H54 (cell line): ENCODE measurements at regions not wholly inside any gene's neighbourhood (a gene's known extent, or its start where the extent isn't known, plus 50 kb on each side); places are given as distances from the start of the nearest gene placed in this dataset.
"Not testable (repeated sequence)": the region's sequence is repeated elsewhere in the genome, so short reads cannot be mapped to it uniquely, and the experiment has no call there.

ENCODE experiments used
- DNase-seq: peaks from one replicate; pipeline ENCODE4 v3.0.0; 2011; ENCODE audit warnings: low spot score, mixed read lengths; ENCODE audit not compliant: insufficient read length
- FAIRE-seq: peaks from 3 replicates; lab custom pipeline; 2011; peaks lifted over from hg19 to GRCh38; lab: Jason Lieb, UNC
- POLR2A ChIP-seq: IDR thresholded peaks from 2 replicates; pipeline ENCODE4 v1.6.1; 2011; ENCODE audit warnings: low read depth, mild to moderate bottlenecking, low read length

GRCh38 chr6:155854787-155855186, 399.1 kb upstream of the NOX3 start:
- FAIRE-seq (no peak), DNase-seq (no peak)
- TF ChIP-seq POLR2A, result no peak

- no peak for FAIRE-seq
- no peak for DNase-seq
- TF ChIP-seq POLR2A, result no peak
Observed at GRCh38 chr6:155853011-155853410, 397.4 kb upstream of the NOX3 start.

- DNase-seq (peak; percentile 11), FAIRE-seq (peak; percentile 86)
- TF ChIP-seq POLR2A, result no peak
Observed at GRCh38 chr6:155850408-155850841, 394.8 kb upstream of the NOX3 start.

DNA sequence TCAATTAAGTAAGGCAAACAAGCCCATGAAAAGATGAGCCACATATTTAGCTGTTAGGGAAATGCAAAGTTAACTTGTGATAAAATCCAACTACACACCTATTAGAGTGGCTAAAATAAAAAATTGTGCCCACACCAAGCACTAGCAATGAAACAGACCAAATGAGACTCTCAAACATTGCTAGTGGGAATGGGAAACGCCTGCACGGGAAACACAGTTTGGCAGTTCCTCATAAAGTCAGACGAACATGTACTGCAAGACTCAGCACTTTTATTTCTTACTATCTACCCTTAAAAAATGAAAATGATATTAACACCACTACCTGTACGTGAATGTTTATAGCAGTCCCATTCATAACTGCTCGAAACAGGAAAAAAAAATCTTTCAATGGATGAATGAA, 392.1 kb upstream of the NOX3 start:
- no peak for FAIRE-seq
- no peak for DNase-seq
- no peak for TF ChIP-seq POLR2A

- DNase-seq, result no peak
- no peak for TF ChIP-seq POLR2A
Observed at GRCh38 chr6:155837474-155837873, 381.8 kb upstream of the NOX3 start.

GRCh38 chr6:155832596-155832995, 377.0 kb upstream of the NOX3 start:
- DNase-seq (no peak), FAIRE-seq (no peak)

More at GRCh38 chr6:155837474-155837873, 381.8 kb upstream of the NOX3 start:
- FAIRE-seq, result no peak

GRCh38 chr6:155830531-155830930, 374.9 kb upstream of the NOX3 start:
- no peak for DNase-seq
- no peak for FAIRE-seq
- TF ChIP-seq POLR2A, result no peak

More at GRCh38 chr6:155832596-155832995, 377.0 kb upstream of the NOX3 start:
- no peak for TF ChIP-seq POLR2A

DNA sequence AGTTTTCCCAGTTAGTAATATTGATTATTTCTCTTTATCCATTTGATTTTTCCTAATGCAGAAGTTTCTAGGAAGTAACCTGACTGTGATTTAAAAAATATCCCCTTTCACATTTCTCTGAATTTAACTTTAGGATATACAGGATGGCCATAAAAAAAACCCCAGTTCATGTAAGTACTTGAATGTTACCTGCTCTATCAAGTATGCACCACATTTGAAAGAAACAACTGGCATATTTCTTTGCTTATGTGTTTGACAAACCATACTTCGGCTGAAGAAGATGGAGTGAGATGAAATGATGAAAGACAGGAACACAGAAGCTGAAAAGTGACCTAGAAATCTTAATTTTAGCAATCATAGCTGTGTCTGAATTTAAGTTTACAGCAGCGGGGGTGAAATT, 374.0 kb upstream of the NOX3 start:
- DNase-seq (no peak), FAIRE-seq (no peak)
- no peak for TF ChIP-seq POLR2A

DNA sequence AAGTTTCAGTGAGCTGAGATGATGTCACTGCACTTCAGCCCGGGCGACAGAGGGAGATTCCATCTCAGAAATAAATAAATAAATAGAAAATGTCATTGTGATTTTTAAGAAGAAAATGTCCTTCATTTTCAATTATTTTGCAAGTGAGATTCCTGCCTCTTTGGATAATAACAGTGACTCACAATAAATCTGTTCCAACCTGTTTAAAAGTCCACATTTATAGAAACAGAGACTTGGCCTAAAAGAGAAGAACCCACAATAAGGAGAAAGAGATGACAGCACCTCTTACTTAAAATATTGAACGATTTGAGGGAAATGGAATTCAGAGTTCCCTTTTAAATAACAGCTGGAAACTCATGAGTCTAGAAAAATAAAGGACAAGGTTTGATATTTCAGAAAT, 373.4 kb upstream of the NOX3 start:
- no peak for DNase-seq
- no peak for TF ChIP-seq POLR2A
- FAIRE-seq, result no peak

DNA sequence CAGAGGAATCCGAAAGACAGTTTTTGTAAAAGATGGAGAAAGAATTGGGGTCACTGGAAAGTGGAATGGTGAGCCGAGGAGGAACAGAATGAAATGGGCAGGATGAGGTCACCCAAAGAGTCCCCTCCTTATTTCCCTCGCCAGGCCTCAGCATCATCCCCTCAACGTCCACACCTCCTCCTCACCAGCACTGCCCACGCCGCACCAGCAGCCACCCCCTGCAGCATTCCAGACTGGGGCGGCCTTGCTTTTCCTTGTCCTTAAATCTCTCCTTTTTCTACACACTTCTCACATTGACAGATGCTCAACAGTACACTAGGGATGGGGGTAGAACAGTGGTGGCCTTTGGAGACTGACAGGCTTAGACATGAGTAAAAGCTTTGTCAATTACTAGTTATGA, 363.1 kb upstream of the NOX3 start:
- FAIRE-seq, result no peak
- TF ChIP-seq POLR2A, result no peak
- DNase-seq, result no peak

GRCh38 chr6:155813548-155813947, 357.9 kb upstream of the NOX3 start:
- DNase-seq, result no peak
- FAIRE-seq, result no peak
- TF ChIP-seq POLR2A, result no peak

GRCh38 chr6:155807243-155807642, 351.6 kb upstream of the NOX3 start:
- FAIRE-seq (no peak), DNase-seq (no peak)
- no peak for TF ChIP-seq POLR2A

DNA sequence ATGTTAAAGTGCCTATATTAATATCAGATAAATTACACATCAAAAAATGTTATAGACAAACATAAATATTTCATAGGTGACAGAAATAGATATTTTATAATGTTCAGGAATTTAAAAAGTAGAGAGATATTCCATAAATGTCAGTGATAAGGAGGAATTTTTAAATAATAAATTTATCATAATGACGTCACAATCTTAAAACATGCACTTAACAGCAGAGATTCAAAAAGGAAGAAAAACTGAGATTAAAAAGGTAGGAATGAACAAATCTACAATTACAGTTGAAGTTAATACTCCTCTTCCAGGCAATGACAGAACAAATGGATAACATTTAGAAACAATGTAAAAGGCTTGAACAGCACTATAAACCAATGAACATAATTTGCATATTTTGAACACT, 345.4 kb upstream of the NOX3 start:
- TF ChIP-seq POLR2A, result no peak
- DNase-seq (no peak), FAIRE-seq (no peak)

GRCh38 chr6:155798876-155799275, 343.2 kb upstream of the NOX3 start:
- not testable (repeated sequence) for FAIRE-seq, DNase-seq

DNA sequence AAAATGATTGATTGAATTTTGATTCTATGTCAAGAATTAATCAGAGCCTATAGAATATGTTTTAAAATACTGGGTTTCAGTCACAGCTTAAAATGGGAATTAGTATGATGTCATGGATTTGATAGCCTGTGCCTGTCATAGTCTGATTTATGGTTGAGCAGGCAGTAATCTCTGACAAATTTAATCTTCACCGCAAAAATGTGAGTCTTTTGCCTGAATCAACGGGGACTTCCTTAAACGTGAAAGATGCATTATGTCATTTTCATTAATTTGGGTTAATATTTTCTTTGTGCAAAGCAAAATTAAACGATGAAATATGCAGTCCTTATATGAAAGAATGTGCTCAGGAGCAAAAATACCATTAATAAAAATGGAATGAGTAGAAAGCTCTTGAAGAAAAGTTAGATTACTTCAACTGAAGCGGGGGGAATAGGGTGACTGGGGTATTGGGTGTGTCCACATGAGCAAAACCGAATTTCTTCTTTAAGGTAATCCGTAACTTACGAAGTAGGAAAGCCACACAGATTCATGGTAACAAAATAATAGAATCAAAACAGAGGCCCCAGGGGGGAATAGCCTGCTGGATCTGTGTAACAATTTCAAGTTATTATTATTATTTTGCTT, 339.6 kb upstream of the NOX3 start:
- TF ChIP-seq POLR2A, result no peak
- DNase-seq, result no peak
- no peak for FAIRE-seq

DNA sequence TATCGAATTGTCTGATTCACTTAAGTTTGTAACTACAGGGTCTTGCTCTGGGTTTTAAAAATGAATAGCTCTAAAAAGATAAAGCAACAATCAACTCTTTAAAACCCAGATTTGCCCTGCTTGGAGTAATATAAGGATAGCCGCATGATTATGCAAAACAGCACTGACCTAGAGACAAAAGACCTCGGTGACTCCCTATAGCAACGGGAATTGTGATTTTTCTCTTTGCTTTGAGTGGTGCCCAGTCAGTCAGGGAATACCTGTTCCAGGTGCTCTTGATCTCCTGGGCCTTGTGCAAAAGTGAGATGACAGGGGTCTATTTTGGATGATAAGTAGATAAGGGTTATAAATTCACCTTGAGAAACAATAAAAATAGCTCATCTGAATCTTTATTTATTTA, 336.3 kb upstream of the NOX3 start:
- FAIRE-seq, result no peak
- no peak for DNase-seq

More for the DNA sequence above, 336.3 kb upstream of the NOX3 start:
- no peak for TF ChIP-seq POLR2A
